HepG2 (cell line): ENCODE measurements at regions not wholly inside any gene's neighbourhood (a gene's known extent, or its start where the extent isn't known, plus 50 kb on each side); places are given as distances from the start of the nearest gene placed in this dataset.

Experiments
- ADNP ChIP-seq: sonication (generic); formaldehyde crosslinking; IDR thresholded peaks from 2 replicates; pipeline ENCODE4 v1.4.0; 2020; ENCODE audit warnings: missing genetic modification reagents
- ATAD3A ChIP-seq: sonication (generic); formaldehyde crosslinking; IDR thresholded peaks from 2 replicates; pipeline ENCODE4 v1.4.0; 2020; ENCODE audit warnings: missing genetic modification reagents
- FOSL1 ChIP-seq: sonication (generic); formaldehyde crosslinking; IDR thresholded peaks from 2 replicates; pipeline ENCODE4 v1.9.0; 2021; ENCODE audit warnings: missing genetic modification reagents, borderline replicate concordance
- MEIS2 ChIP-seq: sonication (generic); formaldehyde crosslinking; IDR thresholded peaks from 2 replicates; pipeline ENCODE4 v1.9.0; 2021; ENCODE audit warnings: mild to moderate bottlenecking, missing genetic modification reagents
- NCOR1 ChIP-seq: fragments of 200-600 bp; sonication (generic); IDR thresholded peaks from 2 replicates; pipeline ENCODE4 v1.7.0; 2017; ENCODE audit warnings: antibody characterized with exemption, low read length, borderline replicate concordance
- NR2C2 ChIP-seq: sonication (generic); formaldehyde crosslinking; IDR thresholded peaks from 2 replicates; pipeline ENCODE4 v1.4.0; 2020; ENCODE audit warnings: missing genetic modification reagents, mild to moderate bottlenecking, moderate library complexity, borderline replicate concordance
- RXRA ChIP-seq: sonication (generic); formaldehyde crosslinking; IDR thresholded peaks from 2 replicates; pipeline ENCODE4 v1.5.1; 2020; ENCODE audit warnings: missing genetic modification reagents
- SCMH1 ChIP-seq: sonication (generic); formaldehyde crosslinking; IDR thresholded peaks from 2 replicates; pipeline ENCODE4 v1.9.0; 2021; ENCODE audit warnings: missing genetic modification reagents, mild to moderate bottlenecking, borderline replicate concordance
- SMAD9 ChIP-seq: sonication (generic); formaldehyde crosslinking; IDR thresholded peaks from 2 replicates; pipeline ENCODE4 v1.5.1; 2020; ENCODE audit warnings: mild to moderate bottlenecking, missing genetic modification reagents
- ZBTB7A ChIP-seq: sonication (generic); formaldehyde crosslinking; IDR thresholded peaks from 2 replicates; pipeline ENCODE4 v1.8.0; 2022; ENCODE audit warnings: mild to moderate bottlenecking, missing genetic modification reagents
- ZFP37 ChIP-seq: sonication (generic); formaldehyde crosslinking; IDR thresholded peaks from 2 replicates; pipeline ENCODE4 v1.4.0; 2020; ENCODE audit warnings: missing genetic modification reagents, borderline replicate concordance
- ZNF124 ChIP-seq: sonication (generic); formaldehyde crosslinking; IDR thresholded peaks from 2 replicates; pipeline ENCODE4 v1.4.0; 2020; ENCODE audit warnings: missing genetic modification reagents
- ZNF160 ChIP-seq: sonication (generic); formaldehyde crosslinking; IDR thresholded peaks from 2 replicates; pipeline ENCODE4 v1.8.0; 2022; ENCODE audit warnings: mild to moderate bottlenecking, inconsistent platforms, missing genetic modification reagents
- ZNF225 ChIP-seq: sonication (generic); formaldehyde crosslinking; IDR thresholded peaks from 2 replicates; pipeline ENCODE4 v1.4.0; 2020; ENCODE audit warnings: mild to moderate bottlenecking, missing genetic modification reagents
- ZNF296 ChIP-seq: sonication (generic); formaldehyde crosslinking; conservative IDR thresholded peaks from 2 replicates; pipeline ENCODE4 v1.5.0; 2020; ENCODE audit warnings: mild to moderate bottlenecking, missing genetic modification reagents
- ZNF512 ChIP-seq: sonication (generic); formaldehyde crosslinking; IDR thresholded peaks from 2 replicates; pipeline ENCODE4 v1.4.0; 2020; ENCODE audit warnings: mild to moderate bottlenecking, missing genetic modification reagents
- ZNF543 ChIP-seq: sonication (generic); formaldehyde crosslinking; IDR thresholded peaks from 2 replicates; pipeline ENCODE4 v1.4.0; 2020; ENCODE audit warnings: mild to moderate bottlenecking, missing genetic modification reagents
- ZNF737 ChIP-seq: sonication (generic); formaldehyde crosslinking; IDR thresholded peaks from 2 replicates; pipeline ENCODE4 v1.5.0; 2020; ENCODE audit warnings: missing genetic modification reagents, mild to moderate bottlenecking, borderline replicate concordance
- TF ChIP-seq, protein P1 (sequence below): sonication (generic); formaldehyde crosslinking; IDR thresholded peaks from 2 replicates; pipeline ENCODE4 v1.8.1; 2023; ENCODE audit warnings: mild to moderate bottlenecking, missing genetic modification reagents
- TF ChIP-seq, protein P2 (sequence below): sonication (generic); formaldehyde crosslinking; IDR thresholded peaks from 2 replicates; pipeline ENCODE4 v1.4.0; 2020; ENCODE audit warnings: mild to moderate bottlenecking, missing genetic modification reagents
- TF ChIP-seq, protein P3 (sequence below): sonication (generic); formaldehyde crosslinking; conservative IDR thresholded peaks from 2 replicates; pipeline ENCODE4 v1.8.0; 2022; ENCODE audit warnings: low read depth, missing genetic modification reagents

- TF ChIP-seq, protein P1, sequence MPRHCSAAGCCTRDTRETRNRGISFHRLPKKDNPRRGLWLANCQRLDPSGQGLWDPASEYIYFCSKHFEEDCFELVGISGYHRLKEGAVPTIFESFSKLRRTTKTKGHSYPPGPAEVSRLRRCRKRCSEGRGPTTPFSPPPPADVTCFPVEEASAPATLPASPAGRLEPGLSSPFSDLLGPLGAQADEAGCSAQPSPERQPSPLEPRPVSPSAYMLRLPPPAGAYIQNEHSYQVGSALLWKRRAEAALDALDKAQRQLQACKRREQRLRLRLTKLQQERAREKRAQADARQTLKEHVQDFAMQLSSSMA (CRISPR knock-in tag): no peak
- TF ChIP-seq ZNF737 (CRISPR knock-in tag): no peak
- TF ChIP-seq ZFP37 (CRISPR knock-in tag): peak; percentile 98
- TF ChIP-seq ATAD3A: no peak
- TF ChIP-seq SCMH1 (CRISPR knock-in tag): no peak
- TF ChIP-seq ADNP (CRISPR knock-in tag): no peak
- TF ChIP-seq, protein P2, sequence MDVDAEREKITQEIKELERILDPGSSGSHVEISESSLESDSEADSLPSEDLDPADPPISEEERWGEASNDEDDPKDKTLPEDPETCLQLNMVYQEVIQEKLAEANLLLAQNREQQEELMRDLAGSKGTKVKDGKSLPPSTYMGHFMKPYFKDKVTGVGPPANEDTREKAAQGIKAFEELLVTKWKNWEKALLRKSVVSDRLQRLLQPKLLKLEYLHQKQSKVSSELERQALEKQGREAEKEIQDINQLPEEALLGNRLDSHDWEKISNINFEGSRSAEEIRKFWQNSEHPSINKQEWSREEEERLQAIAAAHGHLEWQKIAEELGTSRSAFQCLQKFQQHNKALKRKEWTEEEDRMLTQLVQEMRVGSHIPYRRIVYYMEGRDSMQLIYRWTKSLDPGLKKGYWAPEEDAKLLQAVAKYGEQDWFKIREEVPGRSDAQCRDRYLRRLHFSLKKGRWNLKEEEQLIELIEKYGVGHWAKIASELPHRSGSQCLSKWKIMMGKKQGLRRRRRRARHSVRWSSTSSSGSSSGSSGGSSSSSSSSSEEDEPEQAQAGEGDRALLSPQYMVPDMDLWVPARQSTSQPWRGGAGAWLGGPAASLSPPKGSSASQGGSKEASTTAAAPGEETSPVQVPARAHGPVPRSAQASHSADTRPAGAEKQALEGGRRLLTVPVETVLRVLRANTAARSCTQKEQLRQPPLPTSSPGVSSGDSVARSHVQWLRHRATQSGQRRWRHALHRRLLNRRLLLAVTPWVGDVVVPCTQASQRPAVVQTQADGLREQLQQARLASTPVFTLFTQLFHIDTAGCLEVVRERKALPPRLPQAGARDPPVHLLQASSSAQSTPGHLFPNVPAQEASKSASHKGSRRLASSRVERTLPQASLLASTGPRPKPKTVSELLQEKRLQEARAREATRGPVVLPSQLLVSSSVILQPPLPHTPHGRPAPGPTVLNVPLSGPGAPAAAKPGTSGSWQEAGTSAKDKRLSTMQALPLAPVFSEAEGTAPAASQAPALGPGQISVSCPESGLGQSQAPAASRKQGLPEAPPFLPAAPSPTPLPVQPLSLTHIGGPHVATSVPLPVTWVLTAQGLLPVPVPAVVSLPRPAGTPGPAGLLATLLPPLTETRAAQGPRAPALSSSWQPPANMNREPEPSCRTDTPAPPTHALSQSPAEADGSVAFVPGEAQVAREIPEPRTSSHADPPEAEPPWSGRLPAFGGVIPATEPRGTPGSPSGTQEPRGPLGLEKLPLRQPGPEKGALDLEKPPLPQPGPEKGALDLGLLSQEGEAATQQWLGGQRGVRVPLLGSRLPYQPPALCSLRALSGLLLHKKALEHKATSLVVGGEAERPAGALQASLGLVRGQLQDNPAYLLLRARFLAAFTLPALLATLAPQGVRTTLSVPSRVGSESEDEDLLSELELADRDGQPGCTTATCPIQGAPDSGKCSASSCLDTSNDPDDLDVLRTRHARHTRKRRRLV (CRISPR knock-in tag): peak; percentile 90; the same call in 1 of the 2 replicates
- TF ChIP-seq NR2C2: peak; percentile 66
- peak; percentile 98 for TF ChIP-seq ZBTB7A
- TF ChIP-seq ZNF296: no peak
- peak; percentile 95 for TF ChIP-seq MEIS2 (CRISPR knock-in tag)
- TF ChIP-seq ZNF124 (CRISPR knock-in tag): peak; percentile 96
- peak; percentile 53; the same call in 1 of the 2 replicates for TF ChIP-seq FOSL1 (CRISPR knock-in tag)
- TF ChIP-seq NCOR1: peak; percentile 90
- peak; percentile 99 for TF ChIP-seq RXRA
- no peak for TF ChIP-seq ZNF512 (CRISPR knock-in tag)
- TF ChIP-seq, protein P3, sequence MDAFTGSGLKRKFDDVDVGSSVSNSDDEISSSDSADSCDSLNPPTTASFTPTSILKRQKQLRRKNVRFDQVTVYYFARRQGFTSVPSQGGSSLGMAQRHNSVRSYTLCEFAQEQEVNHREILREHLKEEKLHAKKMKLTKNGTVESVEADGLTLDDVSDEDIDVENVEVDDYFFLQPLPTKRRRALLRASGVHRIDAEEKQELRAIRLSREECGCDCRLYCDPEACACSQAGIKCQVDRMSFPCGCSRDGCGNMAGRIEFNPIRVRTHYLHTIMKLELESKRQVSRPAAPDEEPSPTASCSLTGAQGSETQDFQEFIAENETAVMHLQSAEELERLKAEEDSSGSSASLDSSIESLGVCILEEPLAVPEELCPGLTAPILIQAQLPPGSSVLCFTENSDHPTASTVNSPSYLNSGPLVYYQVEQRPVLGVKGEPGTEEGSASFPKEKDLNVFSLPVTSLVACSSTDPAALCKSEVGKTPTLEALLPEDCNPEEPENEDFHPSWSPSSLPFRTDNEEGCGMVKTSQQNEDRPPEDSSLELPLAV (CRISPR knock-in tag): no peak
- peak; percentile 95 for TF ChIP-seq ZNF225 (CRISPR knock-in tag)
- peak; percentile 98; the same call in 1 of the 2 replicates for TF ChIP-seq ZNF543
- no peak for TF ChIP-seq SMAD9 (CRISPR knock-in tag)
- peak; percentile 86; the same call in 1 of the 2 replicates for TF ChIP-seq ZNF160 (CRISPR knock-in tag)
Measured at GRCh38 chr16:14364386-14365199, 265.5 kb downstream of the PARN start (continued).
